GM21390 (cell line): ENCODE measurements at regions not wholly inside any gene's neighbourhood (a gene's known extent, or its start where the extent isn't known, plus 50 kb on each side); places are given as distances from the start of the nearest gene placed in this dataset.
A peak's percentile ranks its signal among the peaks of the same experiment; 100 is the strongest.
"Not testable (repeated sequence)": the region's sequence is repeated elsewhere in the genome, so short reads cannot be mapped to it uniquely, and the experiment has no call there.

ENCODE experiments used
- ATAC-seq: cut with Tn5 transposase; IDR thresholded peaks from one replicate; pipeline ENCODE4 v1.9.1; 2021; ENCODE audit not compliant: unreplicated experiment

- ATAC-seq = no peak
Measured at GRCh38 chr5:116778651-116779280, 204.1 kb upstream of the SEMA6A start.

- ATAC-seq = peak; percentile 54
Measured at GRCh38 chr5:116778032-116778431, 203.4 kb upstream of the SEMA6A start.

- no peak for ATAC-seq
Measured at GRCh38 chr5:116773926-116774325, 199.3 kb upstream of the SEMA6A start.

- ATAC-seq = no peak
Measured at GRCh38 chr5:116772806-116773205, 198.2 kb upstream of the SEMA6A start.

GRCh38 chr5:116772152-116772501, 197.5 kb upstream of the SEMA6A start:
- no peak for ATAC-seq

GRCh38 chr5:116771466-116772151, 197.0 kb upstream of the SEMA6A start:
- ATAC-seq = no peak

- not testable (repeated sequence) for ATAC-seq
Measured at GRCh38 chr5:116769953-116770352, 195.3 kb upstream of the SEMA6A start.

- no peak for ATAC-seq
Measured at GRCh38 chr5:116769470-116769869, 194.8 kb upstream of the SEMA6A start.

GRCh38 chr5:116766470-116766947, 191.9 kb upstream of the SEMA6A start:
- ATAC-seq = peak; percentile 51

- ATAC-seq = no peak
Measured at GRCh38 chr5:116765441-116765840, 190.8 kb upstream of the SEMA6A start.

- ATAC-seq = no peak
Measured at GRCh38 chr5:116764941-116765340, 190.3 kb upstream of the SEMA6A start.

- ATAC-seq = peak; percentile 72
Measured at GRCh38 chr5:116763987-116764866, 189.6 kb upstream of the SEMA6A start.

GRCh38 chr5:116759860-116760640, 185.4 kb upstream of the SEMA6A start:
- ATAC-seq = no peak

- no peak for ATAC-seq
Measured at GRCh38 chr5:116757326-116757725, 182.7 kb upstream of the SEMA6A start.

GRCh38 chr5:116756531-116756930, 181.9 kb upstream of the SEMA6A start:
- no peak for ATAC-seq

GRCh38 chr5:116754556-116754955, 179.9 kb upstream of the SEMA6A start:
- ATAC-seq = no peak

- ATAC-seq = no peak
Measured at GRCh38 chr5:116751684-116752083, 177.1 kb upstream of the SEMA6A start.

- no peak for ATAC-seq
Measured at GRCh38 chr5:116750631-116751580, 176.3 kb upstream of the SEMA6A start.

- ATAC-seq = no peak
Measured at GRCh38 chr5:116747881-116748280, 173.3 kb upstream of the SEMA6A start.

GRCh38 chr5:116746668-116747067, 172.0 kb upstream of the SEMA6A start:
- ATAC-seq = no peak
